SK-N-SH (cell line): ENCODE measurements at regions not wholly inside any gene's neighbourhood (a gene's known extent, or its start where the extent isn't known, plus 50 kb on each side); places are given as distances from the start of the nearest gene placed in this dataset.

ENCODE experiments used
- CTCF ChIA-PET: fragments of 300-600, 350-600 bp; formaldehyde crosslinking; extraction: SDS; loops from one replicate; lab custom pipeline; 2021; lab: Yijun Ruan, JAX
- POLR2A ChIA-PET: fragments of 350-600 bp; sonication (Branson Sonifier 250); formaldehyde crosslinking; extraction: SDS; loops from one replicate; lab custom pipeline; 2020; ENCODE audit warnings: antibody characterized with exemption, inconsistent platforms; lab: Yijun Ruan, JAX
- DNase-seq: peaks from one replicate; pipeline ENCODE4 v3.0.0; 2012
- H2AFZ ChIP-seq: fragments of 200-600 bp; sonication (generic); 2 replicates; pipeline ENCODE4 v1.8.1; 2016; ENCODE audit warnings: antibody characterized with exemption, mild to moderate bottlenecking, low read depth
- H3F3A ChIP-seq: fragments of 200-600 bp; sonication (generic); replicated peaks from 2 replicates; pipeline ENCODE3; 2016; ENCODE audit warnings: antibody characterized with exemption, mild to moderate bottlenecking; ENCODE audit not compliant: insufficient read depth
- H3K27ac ChIP-seq, 2 experiments: fragments of 200-500 bp in 1 of 2; fragments of 200-600 bp in 1 of 2; sonication (Bioruptor generic) in 1 of 2; sonication (generic), shearing (Covaris generic) in 1 of 2; 2 replicates each; pipeline versions ENCODE4 v1.5.1 to v1.6.1; 2014 to 2016; ENCODE audit warnings: low read depth in 2 of 2, inconsistent platforms in 1 of 2, low read length in 1 of 2, mild to moderate bottlenecking in 1 of 2, mixed read lengths in 1 of 2
- H3K27me3 ChIP-seq: fragments of 200-600 bp; sonication (generic), shearing (Covaris generic); 2 replicates; pipeline ENCODE4 v1.6.1; 2016; ENCODE audit warnings: mixed run types; ENCODE audit not compliant: insufficient read depth
- H3K36me3 ChIP-seq, 2 experiments: fragments of 200-500 bp in 1 of 2; fragments of 200-600 bp in 1 of 2; sonication (Bioruptor generic) in 1 of 2; sonication (generic) in 1 of 2; replicated peaks in 1 of 2; 2 replicates each; pipeline versions ENCODE3 to v1.5.1; 2014 to 2016; ENCODE audit warnings: low read length in 1 of 2, mild to moderate bottlenecking in 1 of 2; ENCODE audit not compliant: insufficient read depth in 2 of 2, control insufficient read depth in 1 of 2
- H3K4me1 ChIP-seq, 2 experiments: fragments of 200-500 bp in 1 of 2; fragments of 200-600 bp in 1 of 2; sonication (Bioruptor generic) in 1 of 2; sonication (generic), shearing (Covaris generic) in 1 of 2; 2 replicates each; pipeline versions ENCODE4 v1.5.1 to v1.6.1; 2014 to 2016; ENCODE audit warnings: low read depth in 1 of 2, low read length in 1 of 2, mixed run types in 1 of 2; ENCODE audit not compliant: insufficient read depth in 2 of 2, control insufficient read depth in 1 of 2
- H3K4me2 ChIP-seq: fragments of 200-600 bp; sonication (generic), shearing (Covaris generic); 2 replicates; pipeline ENCODE4 v1.6.1; 2017; ENCODE audit warnings: mixed run types
- H3K4me3 ChIP-seq, 2 experiments: fragments of 200-500 bp in 1 of 2; fragments of 200-600 bp in 1 of 2; sonication (Bioruptor generic) in 1 of 2; sonication (generic), shearing (Covaris generic) in 1 of 2; 2 replicates each; pipeline versions ENCODE4 v1.5.1 to v1.8.1; 2014 to 2016; ENCODE audit warnings: low read depth in 2 of 2, inconsistent platforms in 1 of 2, low read length in 1 of 2, mild to moderate bottlenecking in 1 of 2, mixed read lengths in 1 of 2, moderate library complexity in 1 of 2
- H3K79me2 ChIP-seq: fragments of 200-600 bp; sonication (generic); 2 replicates; pipeline ENCODE4 v1.8.1; 2017; ENCODE audit warnings: mild to moderate bottlenecking; ENCODE audit not compliant: insufficient read depth
- H3K9ac ChIP-seq: fragments of 200-600 bp; sonication (generic); 2 replicates; pipeline ENCODE4 v1.6.1; 2017; ENCODE audit warnings: mixed run types
- H3K9me2 ChIP-seq: fragments of 200-600 bp; sonication (generic); 2 replicates; pipeline ENCODE4 v1.6.1; 2017; ENCODE audit warnings: mixed run types
- H3K9me3 ChIP-seq: fragments of 200-600 bp; sonication (generic); 2 replicates; pipeline ENCODE4 v1.6.1; 2017; ENCODE audit warnings: mixed run types, mild to moderate bottlenecking, moderate library complexity
- H4K20me1 ChIP-seq: fragments of 200-600 bp; sonication (generic); 2 replicates; pipeline ENCODE4 v1.6.1; 2017; ENCODE audit warnings: mild to moderate bottlenecking, mixed run types; ENCODE audit not compliant: insufficient read depth
- ELF1 ChIP-seq: IDR thresholded peaks from 2 replicates; pipeline ENCODE4 v1.4.0; 2012
- EZH2phosphoT487 ChIP-seq: fragments of 200-600 bp; sonication (generic); IDR thresholded peaks from 2 replicates; pipeline ENCODE4 v1.6.1; 2017; ENCODE audit warnings: low read depth, mixed run types, mild to moderate bottlenecking, antibody characterized with exemption, moderate library complexity, borderline replicate concordance
- FOSL2 ChIP-seq: IDR thresholded peaks from 2 replicates; pipeline ENCODE4 v1.4.0; 2012; ENCODE audit warnings: low read depth, mild to moderate bottlenecking, moderate library complexity, borderline replicate concordance
- FOXM1 ChIP-seq: IDR thresholded peaks from 2 replicates; pipeline ENCODE4 v1.4.0; 2012; ENCODE audit warnings: low read depth, mild to moderate bottlenecking
- GABPA ChIP-seq: IDR thresholded peaks from 2 replicates; pipeline ENCODE4 v1.4.0; 2012; ENCODE audit warnings: low read depth, mild to moderate bottlenecking
- GATA2 ChIP-seq: sonication (generic); formaldehyde crosslinking; IDR thresholded peaks from 2 replicates; pipeline ENCODE4 v1.5.0; 2020; ENCODE audit warnings: mild to moderate bottlenecking, missing genetic modification reagents
- MXI1 ChIP-seq: IDR thresholded peaks from 2 replicates; pipeline ENCODE4 v1.6.1; 2012; ENCODE audit warnings: mild to moderate bottlenecking, low read depth, low read length, improper control_type of control experiment
- REST ChIP-seq: IDR thresholded peaks from 2 replicates; pipeline ENCODE4 v1.6.1; 2012; ENCODE audit warnings: mild to moderate bottlenecking, low read depth, low read length, moderate library complexity
- RFX5 ChIP-seq: IDR thresholded peaks from 2 replicates; pipeline ENCODE4 v1.6.1; 2012; ENCODE audit warnings: mild to moderate bottlenecking, improper control_type of control experiment, low read length
- TAF1 ChIP-seq: IDR thresholded peaks from 2 replicates; pipeline ENCODE4 v1.6.1; 2012; ENCODE audit warnings: low read depth, mild to moderate bottlenecking, low read length, moderate library complexity, borderline replicate concordance
- WGBS: methylation state at CpG from one replicate; pipeline ENCODE4 v1.1.6; 2017; ENCODE audit warnings: low lambda C conversion rate; 5-methylcytosine and 5-hydroxymethylcytosine counted together
- TF ChIP-seq, protein P1 (sequence below): IDR thresholded peaks from 2 replicates; pipeline ENCODE4 v1.4.0; 2012; ENCODE audit warnings: low read depth
- TF ChIP-seq, protein P2 (sequence below): fragments of 150-350 bp; IDR thresholded peaks from 2 replicates; pipeline ENCODE4 v1.6.1; 2017; ENCODE audit warnings: antibody characterized with exemption, low read length, low read depth, borderline replicate concordance
- TF ChIP-seq, protein P3 (sequence below): IDR thresholded peaks from 2 replicates; pipeline ENCODE4; 2012

DNA sequence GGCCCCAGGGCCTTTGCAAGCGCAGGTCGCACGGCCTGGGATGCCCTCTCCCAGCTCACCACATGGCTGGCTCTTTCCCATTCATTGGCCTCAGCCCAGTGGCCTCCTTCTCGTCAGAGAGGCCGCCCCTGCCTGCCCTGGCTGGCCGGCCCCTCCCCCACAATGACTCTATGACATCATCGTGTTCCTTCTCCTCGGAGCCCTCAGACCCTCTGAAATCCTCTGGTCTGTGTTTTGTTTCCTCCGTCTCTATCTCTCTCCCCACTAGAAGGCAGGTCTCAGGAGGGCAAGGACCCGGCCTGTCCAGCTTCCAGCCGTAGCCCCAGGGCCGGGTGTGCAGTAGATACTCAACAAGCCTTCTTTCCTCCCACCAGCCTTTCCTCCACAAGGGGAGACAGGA, 164.8 kb upstream of the FOXF1 start:
- Histone ChIP-seq H3K9ac (no peak overlapping the region), H3K4me1 (peaks cover 11 to 17% of the 10 kb centered on the region in 2 experiments; a peak in 3 of 4 replicates), H3K27me3 (no peaks in the 10 kb centered on the region), H3K36me3 (no peaks in the 10 kb centered on the region), H3K4me3 (no peak overlapping the region), H3K79me2 (no peaks in the 10 kb centered on the region), H2AFZ (no peak overlapping the region), H3F3A (peaks cover 4% of the 10 kb centered on the region), H3K27ac (no peak overlapping the region), H4K20me1 (no peaks in the 10 kb centered on the region), H3K4me2 (no peak overlapping the region), H3K9me2 (no peaks in the 10 kb centered on the region), H3K9me3 (no peaks in the 10 kb centered on the region)
- TF ChIP-seq RFX5 (no peak), EZH2phosphoT487 (no peak), GABPA (no peak), ELF1 (no peak), GATA2 (CRISPR knock-in tag) (no peak), FOSL2 (no peak), TAF1 (no peak), REST (no peak), MXI1 (no peak), FOXM1 (no peak)
- TF ChIP-seq, protein P1, sequence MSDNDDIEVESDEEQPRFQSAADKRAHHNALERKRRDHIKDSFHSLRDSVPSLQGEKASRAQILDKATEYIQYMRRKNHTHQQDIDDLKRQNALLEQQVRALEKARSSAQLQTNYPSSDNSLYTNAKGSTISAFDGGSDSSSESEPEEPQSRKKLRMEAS, result no peak
- TF ChIP-seq, protein P2, sequence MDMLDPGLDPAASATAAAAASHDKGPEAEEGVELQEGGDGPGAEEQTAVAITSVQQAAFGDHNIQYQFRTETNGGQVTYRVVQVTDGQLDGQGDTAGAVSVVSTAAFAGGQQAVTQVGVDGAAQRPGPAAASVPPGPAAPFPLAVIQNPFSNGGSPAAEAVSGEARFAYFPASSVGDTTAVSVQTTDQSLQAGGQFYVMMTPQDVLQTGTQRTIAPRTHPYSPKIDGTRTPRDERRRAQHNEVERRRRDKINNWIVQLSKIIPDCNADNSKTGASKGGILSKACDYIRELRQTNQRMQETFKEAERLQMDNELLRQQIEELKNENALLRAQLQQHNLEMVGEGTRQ, result no peak
- TF ChIP-seq, protein P3, sequence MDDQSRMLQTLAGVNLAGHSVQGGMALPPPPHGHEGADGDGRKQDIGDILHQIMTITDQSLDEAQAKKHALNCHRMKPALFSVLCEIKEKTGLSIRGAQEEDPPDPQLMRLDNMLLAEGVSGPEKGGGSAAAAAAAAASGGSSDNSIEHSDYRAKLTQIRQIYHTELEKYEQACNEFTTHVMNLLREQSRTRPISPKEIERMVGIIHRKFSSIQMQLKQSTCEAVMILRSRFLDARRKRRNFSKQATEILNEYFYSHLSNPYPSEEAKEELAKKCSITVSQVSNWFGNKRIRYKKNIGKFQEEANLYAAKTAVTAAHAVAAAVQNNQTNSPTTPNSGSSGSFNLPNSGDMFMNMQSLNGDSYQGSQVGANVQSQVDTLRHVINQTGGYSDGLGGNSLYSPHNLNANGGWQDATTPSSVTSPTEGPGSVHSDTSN, result no peak
- POLR2A ChIA-PET, result no interaction called here
- no peak for DNase-seq
- CTCF ChIA-PET, result interaction anchor here (1.4 kb wide), 1 partner anchor 173 kb away, joined by 3 read pairs; no protein-coding TSS in a partner anchor
- WGBS, result 42% methylated on average over 9 of the region's 12 CpGs
